ENCODE measurements at regions not wholly inside any gene's neighbourhood (a gene's known extent, or its start where the extent isn't known, plus 50 kb on each side); places are given as distances from the start of the nearest gene placed in this dataset.

GRCh38 chr6:115219645-115220044 lies 841.0 kb downstream of the FRK start:
- TF ChIP-seq POLR2AphosphoS5 (IDR thresholded peaks at IDR 0.05; ENCODE audit: low read depth, low read length) (no peak), MXI1 (IDR thresholded peaks at IDR 0.05; ENCODE audit: low read depth, low read length) (no peak)

All from SK-N-SH (cell line).